HG03060 (cell line): ENCODE measurements at regions not wholly inside any gene's neighbourhood (a gene's known extent, or its start where the extent isn't known, plus 50 kb on each side); places are given as distances from the start of the nearest gene placed in this dataset.

ENCODE experiments used
- ATAC-seq: cut with Tn5 transposase; IDR thresholded peaks from one replicate; pipeline ENCODE4 v1.9.1; 2021; ENCODE audit warnings: low read depth, moderate number of reproducible peaks; ENCODE audit not compliant: unreplicated experiment

GRCh38 chr5:6909901-6910300 is 196.7 kb downstream of the TENT4A start:
- no peak for ATAC-seq

DNA sequence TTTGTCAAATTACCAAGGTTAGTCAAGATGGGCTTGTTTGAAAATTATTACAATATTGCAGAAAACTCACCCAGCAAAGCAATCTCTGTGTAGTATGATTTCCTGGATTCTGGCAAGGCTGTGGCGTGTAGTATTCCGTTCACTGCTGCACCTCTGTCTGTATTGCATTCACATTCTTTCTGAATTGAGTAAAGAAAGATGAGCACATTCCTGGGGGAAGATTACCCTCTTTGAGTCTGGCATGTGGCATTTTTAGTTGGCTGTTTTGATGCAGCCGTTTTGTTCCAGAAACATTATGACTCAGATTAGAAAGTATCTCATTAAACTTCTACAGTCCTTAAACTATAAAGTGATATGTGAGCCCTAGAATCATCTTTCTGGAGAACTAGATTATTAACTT is 197.7 kb downstream of the TENT4A start:
- no peak for ATAC-seq

- ATAC-seq, result no peak
Measured at GRCh38 chr5:6914347-6914746, 201.1 kb downstream of the TENT4A start.

GRCh38 chr5:6915574-6915973 is 202.3 kb downstream of the TENT4A start:
- ATAC-seq, result no peak

GRCh38 chr5:6918255-6918654 is 205.0 kb downstream of the TENT4A start:
- ATAC-seq, result no peak

GRCh38 chr5:6920628-6921256 is 207.5 kb downstream of the TENT4A start:
- ATAC-seq, result no peak

GRCh38 chr5:6926491-6927038 is 213.3 kb downstream of the TENT4A start:
- no peak for ATAC-seq

DNA sequence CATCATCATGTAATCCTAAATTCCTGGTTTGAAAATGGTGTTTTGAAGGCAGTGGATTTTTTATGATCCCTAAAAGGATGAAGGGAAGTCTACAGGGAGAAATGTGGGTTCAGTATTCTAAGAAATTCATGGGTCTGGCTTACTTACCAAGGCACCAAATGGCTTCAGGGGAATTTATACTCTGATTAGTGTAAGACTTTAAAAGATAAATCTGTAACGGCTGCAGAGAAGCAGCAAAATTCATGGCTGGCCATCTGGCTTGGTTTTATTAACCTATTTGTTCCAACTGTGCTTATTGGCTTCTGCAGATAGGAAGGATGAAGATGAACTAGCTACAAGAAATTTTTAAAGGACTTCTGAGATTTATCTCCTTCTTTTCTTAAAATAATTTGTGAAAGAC is 222.8 kb downstream of the TENT4A start:
- no peak for ATAC-seq

GRCh38 chr5:6937677-6938076 is 224.4 kb downstream of the TENT4A start:
- ATAC-seq, result no peak

DNA sequence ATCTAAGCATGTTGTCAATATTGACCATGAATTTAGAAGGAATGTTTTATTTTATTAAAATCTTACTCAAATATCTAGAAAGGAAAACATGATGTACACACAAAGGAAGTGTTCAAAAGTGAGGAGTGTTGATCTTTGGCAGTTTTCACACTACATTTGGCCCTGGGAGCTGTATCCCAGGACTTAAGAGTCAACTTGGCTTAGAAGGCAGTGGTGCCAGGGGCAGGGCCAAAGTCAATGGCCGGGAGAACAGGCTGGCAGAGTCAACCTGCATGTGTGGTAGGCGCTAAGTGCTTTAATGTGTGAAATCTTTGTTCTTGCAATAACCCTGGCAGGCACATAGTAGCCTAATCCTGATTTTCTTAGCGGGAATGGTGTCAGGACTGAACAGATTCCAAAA is 228.4 kb downstream of the TENT4A start:
- ATAC-seq, result no peak

- ATAC-seq, result no peak
Measured at GRCh38 chr5:6943197-6944112, 230.2 kb downstream of the TENT4A start.

- ATAC-seq, result no peak
Measured at GRCh38 chr5:6948562-6948961, 235.3 kb downstream of the TENT4A start.

- no peak for ATAC-seq
Measured at GRCh38 chr5:6949230-6949629, 236.0 kb downstream of the TENT4A start.

- ATAC-seq, result no peak
Measured at GRCh38 chr5:6950250-6950649, 237.0 kb downstream of the TENT4A start.

GRCh38 chr5:6950860-6951259 is 237.6 kb downstream of the TENT4A start:
- ATAC-seq, result no peak

GRCh38 chr5:6961123-6961522 is 247.9 kb downstream of the TENT4A start:
- ATAC-seq, result no peak

- ATAC-seq, result no peak
Measured at GRCh38 chr5:6961837-6962635, 248.8 kb downstream of the TENT4A start.

DNA sequence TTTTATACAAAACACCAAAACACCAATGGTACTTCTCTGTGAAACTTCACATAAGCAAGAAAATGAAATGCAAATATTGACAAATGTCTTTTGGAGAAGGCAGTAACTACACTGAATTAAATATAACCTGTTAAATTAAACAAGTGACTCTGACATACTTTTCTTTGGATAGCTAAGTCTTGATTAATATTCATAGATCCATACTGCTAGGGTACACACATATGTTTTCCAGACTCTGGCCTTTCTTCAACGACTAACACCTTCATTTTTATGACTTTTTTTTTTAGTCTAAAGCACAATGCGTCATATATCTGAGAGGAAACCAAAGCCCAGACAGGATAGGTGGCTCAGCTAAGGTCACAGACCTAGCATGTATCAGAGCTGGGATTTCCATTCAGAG is 263.7 kb downstream of the TENT4A start:
- ATAC-seq, result no peak

DNA sequence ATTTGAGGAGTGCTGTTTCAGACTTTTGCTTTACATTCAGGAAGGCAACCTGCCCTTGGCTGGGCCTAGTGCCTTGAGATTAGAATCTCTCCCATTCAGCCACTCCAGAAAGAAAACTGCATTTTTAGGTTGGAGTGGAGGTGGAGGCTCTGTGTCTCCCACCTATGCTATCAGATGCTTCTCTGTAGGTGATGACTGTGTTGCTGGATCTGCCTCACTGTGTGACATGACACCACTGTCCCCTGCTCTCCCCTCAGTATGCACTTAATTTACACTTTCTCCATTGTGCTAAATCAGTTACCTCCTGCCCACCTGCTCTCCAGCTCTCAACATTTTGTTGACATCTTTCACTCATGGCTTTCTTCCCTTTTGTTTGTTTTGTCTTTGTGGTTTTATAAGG is 265.8 kb downstream of the TENT4A start:
- no peak for ATAC-seq

DNA sequence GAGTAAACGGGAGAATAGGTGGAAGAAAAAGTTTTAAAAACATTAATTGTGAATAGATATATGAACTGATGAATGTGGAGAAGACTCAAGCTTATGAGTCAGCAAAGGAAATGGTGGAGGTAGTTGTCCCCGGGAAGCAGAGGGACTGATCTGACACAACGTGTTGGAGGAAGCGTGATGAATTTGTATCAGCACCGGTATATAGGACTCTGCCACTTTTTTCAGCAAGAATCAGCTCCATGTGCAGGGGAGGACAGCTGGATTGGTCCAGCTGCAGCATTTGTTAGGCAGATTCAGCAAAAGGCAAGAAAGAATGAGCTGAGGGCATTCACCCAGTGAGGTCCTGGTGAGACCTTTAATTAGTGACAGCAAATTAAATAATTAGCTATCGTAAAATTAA is 276.0 kb downstream of the TENT4A start:
- no peak for ATAC-seq

DNA sequence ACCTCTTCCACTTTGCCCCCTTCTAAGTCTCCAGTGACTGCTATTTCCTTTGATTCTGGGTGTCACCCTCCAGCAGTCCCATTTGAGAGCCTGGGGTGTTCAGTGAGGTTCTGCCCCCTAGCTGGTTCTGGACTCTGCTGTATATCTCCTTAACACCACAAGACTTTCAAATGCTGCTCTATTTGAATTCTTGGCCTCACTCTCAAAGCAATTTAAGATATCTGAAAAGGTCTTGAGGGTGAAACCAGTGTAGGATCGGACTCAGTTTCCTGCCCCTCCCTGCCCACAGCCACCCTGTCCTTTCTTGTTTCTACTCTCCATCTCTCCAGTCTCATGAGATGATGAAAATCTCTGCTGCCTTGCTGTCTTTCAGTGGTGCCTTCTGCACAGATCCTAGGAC is 280.9 kb downstream of the TENT4A start:
- ATAC-seq, result no peak
